ENCODE measurements at regions not wholly inside any gene's neighbourhood (a gene's known extent, or its start where the extent isn't known, plus 50 kb on each side); places are given as distances from the start of the nearest gene placed in this dataset.

- H3K36me3 ChIP-seq (ENCODE audit: control insufficient read depth, insufficient read depth, low read length): no peaks in the 10 kb centered on the region
- H3K4me3 ChIP-seq (ENCODE audit: low read depth, low read length): no peak overlapping the region
- H3K27me3 ChIP-seq (ENCODE audit: control insufficient read depth, insufficient read depth, low read length): no peaks in the 10 kb centered on the region
- DNase-seq (ENCODE audit: low read depth): no peak
- peak; percentile 88 for FAIRE-seq
- no peak for TF ChIP-seq CTCF (IDR thresholded peaks at IDR 0.05; ENCODE audit: insufficient read depth, low read length, severe bottlenecking)
Measured at GRCh38 chr15:31815411-31816155, 214.7 kb upstream of the CHRNA7 start.

- no peak for TF ChIP-seq CTCF (IDR thresholded peaks at IDR 0.05; ENCODE audit: insufficient read depth, low read length, severe bottlenecking)
- FAIRE-seq: no peak
- H3K4me3 ChIP-seq (ENCODE audit: low read depth, low read length): no peak overlapping the region
- no peak for DNase-seq (ENCODE audit: low read depth)
- no peaks in the 10 kb centered on the region for H3K27me3 ChIP-seq (ENCODE audit: control insufficient read depth, insufficient read depth, low read length)
- no peaks in the 10 kb centered on the region for H3K36me3 ChIP-seq (ENCODE audit: control insufficient read depth, insufficient read depth, low read length)
Measured at GRCh38 chr15:31822463-31822862, 207.9 kb upstream of the CHRNA7 start.

GRCh38 chr15:31824024-31824423, 206.3 kb upstream of the CHRNA7 start:
- DNase-seq (ENCODE audit: low read depth) (no peak), FAIRE-seq (no peak)
- Histone ChIP-seq H3K36me3 (ENCODE audit: control insufficient read depth, insufficient read depth, low read length) (no peaks in the 10 kb centered on the region), H3K27me3 (ENCODE audit: control insufficient read depth, insufficient read depth, low read length) (no peaks in the 10 kb centered on the region), H3K4me3 (ENCODE audit: low read depth, low read length) (no peak overlapping the region)
- TF ChIP-seq CTCF (IDR thresholded peaks at IDR 0.05; ENCODE audit: insufficient read depth, low read length, severe bottlenecking): no peak

GRCh38 chr15:31828594-31828993, 201.7 kb upstream of the CHRNA7 start:
- DNase-seq (ENCODE audit: low read depth): no peak
- Histone ChIP-seq H3K4me3 (ENCODE audit: low read depth, low read length) (no peak overlapping the region), H3K36me3 (ENCODE audit: control insufficient read depth, insufficient read depth, low read length) (no peaks in the 10 kb centered on the region), H3K27me3 (ENCODE audit: control insufficient read depth, insufficient read depth, low read length) (no peaks in the 10 kb centered on the region)
- FAIRE-seq: no peak
- TF ChIP-seq CTCF (IDR thresholded peaks at IDR 0.05; ENCODE audit: insufficient read depth, low read length, severe bottlenecking): no peak

GRCh38 chr15:31830591-31830990, 199.7 kb upstream of the CHRNA7 start:
- TF ChIP-seq CTCF (IDR thresholded peaks at IDR 0.05; ENCODE audit: insufficient read depth, low read length, severe bottlenecking): no peak
- H3K36me3 ChIP-seq (ENCODE audit: control insufficient read depth, insufficient read depth, low read length): no peaks in the 10 kb centered on the region
- H3K27me3 ChIP-seq (ENCODE audit: control insufficient read depth, insufficient read depth, low read length): no peaks in the 10 kb centered on the region
- no peak overlapping the region for H3K4me3 ChIP-seq (ENCODE audit: low read depth, low read length)
- DNase-seq (ENCODE audit: low read depth) (no peak), FAIRE-seq (no peak)

- FAIRE-seq: no peak
Measured at GRCh38 chr15:31831596-31831995, 198.7 kb upstream of the CHRNA7 start.

More at GRCh38 chr15:31831596-31831995, 198.7 kb upstream of the CHRNA7 start:
- no peaks in the 10 kb centered on the region for H3K36me3 ChIP-seq (ENCODE audit: control insufficient read depth, insufficient read depth, low read length)
- no peak for TF ChIP-seq CTCF (IDR thresholded peaks at IDR 0.05; ENCODE audit: insufficient read depth, low read length, severe bottlenecking)
- no peak overlapping the region for H3K4me3 ChIP-seq (ENCODE audit: low read depth, low read length)
- no peaks in the 10 kb centered on the region for H3K27me3 ChIP-seq (ENCODE audit: control insufficient read depth, insufficient read depth, low read length)
- DNase-seq (ENCODE audit: low read depth): no peak
